ENCODE measurements at regions not wholly inside any gene's neighbourhood (a gene's known extent, or its start where the extent isn't known, plus 50 kb on each side); places are given as distances from the start of the nearest gene placed in this dataset.

- Histone ChIP-seq H2AFZ (ENCODE audit: low read length) (no peak overlapping the region), H4K20me1 (ENCODE audit: insufficient read depth, low read length) (no peaks in the 10 kb centered on the region), H3K27ac (ENCODE audit: extremely low read length, insufficient read depth, low read length) (no peak overlapping the region), H3K9me3 (ENCODE audit: low read length) (no peaks in the 10 kb centered on the region), H3K4me3 (replicated peaks in 1 of 3; ENCODE audit: insufficient read depth in 1 of 3, low read depth in 2 of 3, low read length in 3 of 3) (no peak overlapping the region), H3K27me3 (ENCODE audit: control insufficient read depth in 1 of 2, insufficient read depth in 2 of 2, low read length in 2 of 2) (no peaks in the 10 kb centered on the region), H3K36me3 (replicated peaks in 1 of 2; ENCODE audit: control insufficient read depth in 1 of 2, insufficient read depth in 2 of 2, low read length in 2 of 2) (no peaks in the 10 kb centered on the region), H3K4me1 (ENCODE audit: insufficient read depth, low read length) (no peaks in the 10 kb centered on the region), H3K4me2 (ENCODE audit: low read depth, low read length) (no peak overlapping the region), H3K79me2 (ENCODE audit: insufficient read depth, low read length) (no peaks in the 10 kb centered on the region), H3K9ac (ENCODE audit: insufficient read depth, low read depth, low read length) (no peak overlapping the region)
- CTCF ChIA-PET (ENCODE audit: low intra/inter-chr PET ratio, low total read pairs), result no interaction called here
- DNase-seq (ENCODE audit: low spot score), result no peak
- intact Hi-C loops (cut with micrococcal nuclease; ENCODE audit: unreplicated experiment), result no loop called here
- FAIRE-seq, result no peak
- 0% methylated on average over 1 of the region's 1 CpG for WGBS (ENCODE audit: low lambda C conversion rate)
- TF ChIP-seq ZNF24 (IDR thresholded peaks at IDR 0.05) (no peak), GABPB1 (CRISPR knock-in tag; IDR thresholded peaks at IDR 0.05) (no peak), PHF5A (CRISPR knock-in tag; IDR thresholded peaks at IDR 0.05; ENCODE audit: low read depth, unreplicated experiment) (no peak), ZBTB26 (CRISPR knock-in tag; IDR thresholded peaks at IDR 0.05; ENCODE audit: borderline replicate concordance) (no peak), HNF4G (IDR thresholded peaks at IDR 0.05; ENCODE audit: borderline replicate concordance, low read depth, low read length) (no peak), HNF4G (CRISPR knock-in tag; IDR thresholded peaks at IDR 0.05; ENCODE audit: borderline replicate concordance, low read depth) (no peak), SALL1 (CRISPR knock-in tag; IDR thresholded peaks at IDR 0.05) (no peak), SALL2 (CRISPR knock-in tag; IDR thresholded peaks at IDR 0.05) (no peak), NFE2L2 (IDR thresholded peaks at IDR 0.05; ENCODE audit: low read length) (no peak)
- in situ Hi-C loops (cut with HindIII; ENCODE audit: extremely low pct_ligation_motif_present, low pct_unique_long_range_greater_than_20kb), result no loop called here
- no TSS peak for BruUV-seq (replicated peaks)
- POLR2A ChIA-PET, result no interaction called here
- ATAC-seq, result no peak
These were observed 354.0 kb upstream of the API5 start for GRCh38 chr11:42957831-42958230.

GRCh38 chr11:42958635-42959034 is 353.2 kb upstream of the API5 start:
- ATAC-seq, result no peak
- no peak overlapping the region for H2AFZ ChIP-seq (ENCODE audit: low read length)
- no peak overlapping the region for H3K9ac ChIP-seq (ENCODE audit: insufficient read depth, low read depth, low read length)
- FAIRE-seq, result no peak
- no peak overlapping the region for H3K4me2 ChIP-seq (ENCODE audit: low read depth, low read length)
- intact Hi-C loops (cut with micrococcal nuclease; ENCODE audit: unreplicated experiment) (no loop called here), in situ Hi-C loops (cut with HindIII; ENCODE audit: extremely low pct_ligation_motif_present, low pct_unique_long_range_greater_than_20kb) (no loop called here)
- WGBS (ENCODE audit: low lambda C conversion rate), result 1% methylated on average over 2 of the region's 2 CpGs
- no peaks in the 10 kb centered on the region for H3K4me1 ChIP-seq (ENCODE audit: insufficient read depth, low read length)
- no peak overlapping the region for H3K27ac ChIP-seq (ENCODE audit: extremely low read length, insufficient read depth, low read length)
- H3K36me3 ChIP-seq (replicated peaks in 1 of 2; ENCODE audit: control insufficient read depth in 1 of 2, insufficient read depth in 2 of 2, low read length in 2 of 2), result no peaks in the 10 kb centered on the region
- no peaks in the 10 kb centered on the region for H3K27me3 ChIP-seq (ENCODE audit: control insufficient read depth in 1 of 2, insufficient read depth in 2 of 2, low read length in 2 of 2)
- BruUV-seq (replicated peaks), result no TSS peak
- DNase-seq (ENCODE audit: low spot score), result no peak
- ChIA-PET CTCF (ENCODE audit: low intra/inter-chr PET ratio, low total read pairs) (no interaction called here), POLR2A (no interaction called here)
- H3K4me3 ChIP-seq (replicated peaks in 1 of 3; ENCODE audit: insufficient read depth in 1 of 3, low read depth in 2 of 3, low read length in 3 of 3), result no peak overlapping the region
- no peaks in the 10 kb centered on the region for H3K79me2 ChIP-seq (ENCODE audit: insufficient read depth, low read length)
- H3K9me3 ChIP-seq (ENCODE audit: low read length), result no peaks in the 10 kb centered on the region
- no peaks in the 10 kb centered on the region for H4K20me1 ChIP-seq (ENCODE audit: insufficient read depth, low read length)
- TF ChIP-seq IKZF5 (CRISPR knock-in tag; IDR thresholded peaks at IDR 0.05), result no peak
- TF ChIP-seq AFF4 (CRISPR knock-in tag; IDR thresholded peaks at IDR 0.05), result no peak
- TF ChIP-seq KLF15 (CRISPR knock-in tag; IDR thresholded peaks at IDR 0.05; ENCODE audit: borderline replicate concordance), result no peak
- no peak for TF ChIP-seq SMC3 (IDR thresholded peaks at IDR 0.05; ENCODE audit: low read length)
- TF ChIP-seq ZNF652 (CRISPR knock-in tag; IDR thresholded peaks at IDR 0.05; ENCODE audit: borderline replicate concordance, low read depth), result no peak
- TF ChIP-seq ASH2L (IDR thresholded peaks at IDR 0.05; ENCODE audit: insufficient read length, low read depth, low read length), result no peak
